ENCODE measurements at regions not wholly inside any gene's neighbourhood (a gene's known extent, or its start where the extent isn't known, plus 50 kb on each side); places are given as distances from the start of the nearest gene placed in this dataset.
A peak's percentile ranks its signal among the peaks of the same experiment; 100 is the strongest.

- Histone ChIP-seq H3K27ac (ENCODE audit: low read depth, low read length) (no peak overlapping the region), H3K4me1 (ENCODE audit: control insufficient read depth, insufficient read depth, low read length) (peaks cover 16% of the 10 kb centered on the region), H3K27me3 (ENCODE audit: control insufficient read depth, insufficient read depth, low read length) (peaks cover 22% of the 10 kb centered on the region), H3K36me3 (ENCODE audit: control insufficient read depth, insufficient read depth, low read length) (no peaks in the 10 kb centered on the region), H3K4me3 (ENCODE audit: low read depth, low read length) (no peak overlapping the region), H3K9me3 (ENCODE audit: control insufficient read depth, insufficient read depth, low read length) (no peaks in the 10 kb centered on the region)
- DNase-seq (ENCODE audit: low read depth in 4 of 6, low spot score in 6 of 6) = no peak
- WGBS (ENCODE audit: insufficient coverage) = 50% methylated on average over 1 of the region's 1 CpG
Observed at GRCh38 chr3:193789455-193789854, 196.4 kb downstream of the OPA1 start.

- no peak for DNase-seq (ENCODE audit: low read depth in 4 of 6, low spot score in 6 of 6)
- Histone ChIP-seq H3K27me3 (ENCODE audit: control insufficient read depth, insufficient read depth, low read length) (peaks cover 25% of the 10 kb centered on the region), H3K4me3 (ENCODE audit: low read depth, low read length) (no peak overlapping the region), H3K9me3 (ENCODE audit: control insufficient read depth, insufficient read depth, low read length) (no peaks in the 10 kb centered on the region), H3K4me1 (ENCODE audit: control insufficient read depth, insufficient read depth, low read length) (peaks cover 16% of the 10 kb centered on the region), H3K36me3 (ENCODE audit: control insufficient read depth, insufficient read depth, low read length) (no peaks in the 10 kb centered on the region), H3K27ac (ENCODE audit: low read depth, low read length) (no peak overlapping the region)
- 100% methylated on average over 3 of the region's 4 CpGs for WGBS (ENCODE audit: insufficient coverage)
Observed at GRCh38 chr3:193790086-193790990, 197.3 kb downstream of the OPA1 start.

GRCh38 chr3:193791041-193792032 is 198.3 kb downstream of the OPA1 start:
- Histone ChIP-seq H3K36me3 (ENCODE audit: control insufficient read depth, insufficient read depth, low read length) (no peaks in the 10 kb centered on the region), H3K4me3 (ENCODE audit: low read depth, low read length) (no peak overlapping the region), H3K27me3 (ENCODE audit: control insufficient read depth, insufficient read depth, low read length) (peaks cover 21% of the 10 kb centered on the region), H3K9me3 (ENCODE audit: control insufficient read depth, insufficient read depth, low read length) (no peaks in the 10 kb centered on the region), H3K4me1 (ENCODE audit: control insufficient read depth, insufficient read depth, low read length) (peaks cover 16% of the 10 kb centered on the region), H3K27ac (ENCODE audit: low read depth, low read length) (no peak overlapping the region)
- 73% methylated on average over 7 of the region's 17 CpGs for WGBS (ENCODE audit: insufficient coverage)
- no peak for DNase-seq (ENCODE audit: low read depth in 4 of 6, low spot score in 6 of 6)

DNA sequence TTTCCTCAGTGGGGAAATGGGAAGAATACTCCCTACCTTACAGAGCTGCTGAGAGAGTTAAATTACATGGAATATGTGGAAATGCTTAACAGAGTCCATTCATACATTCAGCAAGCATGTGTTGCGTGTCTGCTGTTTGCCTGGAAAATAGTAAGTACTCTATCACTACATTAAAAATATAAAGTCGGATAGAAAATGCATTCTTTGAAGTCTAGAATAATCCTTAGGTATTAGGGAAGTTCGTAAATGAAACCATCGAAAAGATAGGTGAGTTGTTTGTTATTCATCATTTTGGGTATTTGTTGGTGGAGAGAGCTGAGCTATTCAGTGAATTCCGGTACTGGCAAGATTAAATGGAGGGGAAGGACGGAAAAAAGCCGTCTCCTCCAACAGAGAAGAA is 200.1 kb downstream of the OPA1 start:
- peaks cover 14% of the 10 kb centered on the region for H3K27me3 ChIP-seq (ENCODE audit: control insufficient read depth, insufficient read depth, low read length)
- WGBS (ENCODE audit: insufficient coverage) = 57% methylated on average over 2 of the region's 7 CpGs
- H3K4me1 ChIP-seq (ENCODE audit: control insufficient read depth, insufficient read depth, low read length) = peaks cover 12% of the 10 kb centered on the region
- no peaks in the 10 kb centered on the region for H3K9me3 ChIP-seq (ENCODE audit: control insufficient read depth, insufficient read depth, low read length)
- no peak overlapping the region for H3K27ac ChIP-seq (ENCODE audit: low read depth, low read length)
- H3K36me3 ChIP-seq (ENCODE audit: control insufficient read depth, insufficient read depth, low read length) = no peaks in the 10 kb centered on the region
- no peak overlapping the region for H3K4me3 ChIP-seq (ENCODE audit: low read depth, low read length)
- DNase-seq (ENCODE audit: low read depth in 4 of 6, low spot score in 6 of 6) = no peak

DNA sequence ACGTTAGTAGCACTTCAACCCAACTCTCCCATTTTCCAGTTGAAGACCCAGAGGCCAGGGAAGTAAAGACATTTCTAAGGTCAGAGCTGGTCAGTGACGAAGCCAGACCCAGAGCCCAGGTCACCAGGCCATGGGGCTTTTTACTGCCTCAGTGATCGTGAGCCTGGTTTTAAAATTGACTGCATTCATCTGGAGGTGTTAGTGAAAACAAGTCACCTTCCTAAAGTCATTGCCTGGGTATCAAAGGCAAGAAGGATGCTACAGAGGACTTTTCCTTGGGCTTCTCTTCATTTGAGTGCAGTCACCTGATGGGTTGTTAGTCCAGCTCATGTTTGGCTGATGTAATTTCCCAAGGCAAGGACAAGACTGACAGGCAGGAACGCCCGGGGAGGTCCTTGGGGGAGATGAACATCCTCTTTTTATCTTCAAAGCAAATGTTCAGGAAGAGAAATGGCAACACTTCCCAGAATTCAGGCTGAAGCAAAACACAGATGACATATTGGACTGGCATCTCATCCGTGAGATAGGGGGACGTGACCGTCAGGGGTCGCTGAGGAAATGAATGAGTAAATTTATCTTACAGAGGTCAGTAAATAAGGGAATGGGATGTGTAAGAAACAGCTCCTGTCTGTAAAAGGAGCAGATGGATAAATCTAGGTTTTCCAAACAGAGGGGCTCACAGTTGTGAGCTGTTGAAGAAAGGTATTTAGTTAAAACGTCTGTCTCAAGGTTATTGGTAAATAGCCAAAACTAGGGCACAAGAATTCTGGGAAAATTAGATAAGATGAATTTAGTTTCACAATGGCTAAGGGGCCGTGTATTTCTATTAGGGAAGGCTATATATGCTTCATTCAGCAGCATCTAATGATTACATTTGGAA is 201.2 kb downstream of the OPA1 start:
- H3K27ac ChIP-seq (ENCODE audit: low read depth, low read length) = no peak overlapping the region
- no peak overlapping the region for H3K4me3 ChIP-seq (ENCODE audit: low read depth, low read length)
- H3K4me1 ChIP-seq (ENCODE audit: control insufficient read depth, insufficient read depth, low read length) = peaks cover 1% of the 10 kb centered on the region
- no peaks in the 10 kb centered on the region for H3K36me3 ChIP-seq (ENCODE audit: control insufficient read depth, insufficient read depth, low read length)
- no peaks in the 10 kb centered on the region for H3K9me3 ChIP-seq (ENCODE audit: control insufficient read depth, insufficient read depth, low read length)
- peak in 1 of 6 donors; percentile 43 for DNase-seq (ENCODE audit: low read depth in 4 of 6, low spot score in 6 of 6)
- H3K27me3 ChIP-seq (ENCODE audit: control insufficient read depth, insufficient read depth, low read length) = peaks cover 14% of the 10 kb centered on the region
- WGBS (ENCODE audit: insufficient coverage) = 53% methylated on average over 7 of the region's 11 CpGs

DNA sequence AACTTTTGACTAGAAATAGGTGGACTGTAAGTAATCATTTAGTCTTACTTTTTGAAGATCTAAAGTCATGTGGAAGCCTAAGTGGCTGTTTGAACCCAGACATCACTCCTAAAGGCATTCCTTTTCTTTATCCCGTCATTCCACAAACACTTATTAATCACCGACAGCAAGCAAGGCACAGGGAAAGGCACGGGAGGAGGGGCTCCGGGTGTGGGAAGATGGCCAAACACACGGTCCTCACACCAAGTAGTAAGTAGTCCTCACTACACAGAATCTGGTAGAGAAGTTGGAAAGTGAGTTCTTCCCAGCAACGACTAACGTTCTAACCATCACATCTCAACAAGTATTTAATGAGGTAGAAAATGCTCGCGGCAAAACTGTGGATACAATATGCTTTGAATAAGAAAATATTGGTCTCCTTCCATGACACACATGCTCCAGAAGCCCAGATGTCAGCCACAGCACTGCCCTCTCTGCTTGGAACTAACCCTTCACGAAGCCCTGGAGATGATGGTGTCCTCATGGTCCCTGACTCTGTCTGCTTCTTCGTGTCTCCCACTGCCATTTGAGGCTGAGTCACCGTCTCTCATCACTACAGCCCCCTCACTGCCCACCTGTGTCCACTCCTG is 202.2 kb downstream of the OPA1 start:
- no peak for DNase-seq (ENCODE audit: low read depth in 4 of 6, low spot score in 6 of 6)
- Histone ChIP-seq H3K27me3 (ENCODE audit: control insufficient read depth, insufficient read depth, low read length) (peaks cover 14% of the 10 kb centered on the region), H3K9me3 (ENCODE audit: control insufficient read depth, insufficient read depth, low read length) (no peaks in the 10 kb centered on the region), H3K4me1 (ENCODE audit: control insufficient read depth, insufficient read depth, low read length) (no peaks in the 10 kb centered on the region), H3K4me3 (ENCODE audit: low read depth, low read length) (no peak overlapping the region), H3K27ac (ENCODE audit: low read depth, low read length) (no peak overlapping the region), H3K36me3 (ENCODE audit: control insufficient read depth, insufficient read depth, low read length) (no peaks in the 10 kb centered on the region)
- WGBS (ENCODE audit: insufficient coverage) = 91% methylated on average over 3 of the region's 12 CpGs

DNA sequence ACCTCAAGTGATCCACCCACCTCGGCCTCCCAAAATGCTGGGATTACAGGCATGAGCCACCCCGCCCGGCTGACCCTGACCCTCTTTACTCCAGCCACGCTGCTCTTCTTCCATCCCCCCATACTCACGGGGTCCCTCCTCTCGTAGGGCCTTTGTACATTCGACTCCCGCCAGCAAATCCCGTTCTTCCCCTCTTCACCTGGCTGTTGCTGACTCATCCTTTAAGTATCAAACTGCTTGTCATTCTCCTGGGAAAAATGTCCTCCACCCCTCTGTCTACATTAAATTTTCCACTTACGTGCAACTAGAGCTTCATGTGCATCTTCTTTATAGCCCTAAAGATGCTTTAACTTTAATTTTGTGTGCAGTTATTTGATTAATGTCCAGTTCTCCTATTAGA is 203.1 kb downstream of the OPA1 start:
- no peak for DNase-seq (ENCODE audit: low read depth in 4 of 6, low spot score in 6 of 6)
- Histone ChIP-seq H3K36me3 (ENCODE audit: control insufficient read depth, insufficient read depth, low read length) (no peaks in the 10 kb centered on the region), H3K4me3 (ENCODE audit: low read depth, low read length) (no peak overlapping the region), H3K27me3 (ENCODE audit: control insufficient read depth, insufficient read depth, low read length) (peaks cover 7% of the 10 kb centered on the region), H3K4me1 (ENCODE audit: control insufficient read depth, insufficient read depth, low read length) (no peaks in the 10 kb centered on the region), H3K9me3 (ENCODE audit: control insufficient read depth, insufficient read depth, low read length) (no peaks in the 10 kb centered on the region), H3K27ac (ENCODE audit: low read depth, low read length) (no peak overlapping the region)
- WGBS (ENCODE audit: insufficient coverage) = 91% methylated on average over 9 of the region's 10 CpGs

GRCh38 chr3:193797566-193797965 is 204.6 kb downstream of the OPA1 start:
- Histone ChIP-seq H3K27ac (ENCODE audit: low read depth, low read length) (no peak overlapping the region), H3K27me3 (ENCODE audit: control insufficient read depth, insufficient read depth, low read length) (peaks cover 7% of the 10 kb centered on the region), H3K9me3 (ENCODE audit: control insufficient read depth, insufficient read depth, low read length) (no peaks in the 10 kb centered on the region), H3K4me3 (ENCODE audit: low read depth, low read length) (no peak overlapping the region), H3K36me3 (ENCODE audit: control insufficient read depth, insufficient read depth, low read length) (no peaks in the 10 kb centered on the region), H3K4me1 (ENCODE audit: control insufficient read depth, insufficient read depth, low read length) (no peaks in the 10 kb centered on the region)
- 84% methylated on average over 2 of the region's 5 CpGs for WGBS (ENCODE audit: insufficient coverage)
- DNase-seq (ENCODE audit: low read depth in 4 of 6, low spot score in 6 of 6) = no peak
